Spinal cord (tissue), 9 donors: ENCODE measurements at regions not wholly inside any gene's neighbourhood (a gene's known extent, or its start where the extent isn't known, plus 50 kb on each side); places are given as distances from the start of the nearest gene placed in this dataset.
A peak's percentile ranks its signal among the peaks of the same experiment; 100 is the strongest.

Source experiments
- DNase-seq, 6 donors: peaks; one replicate each; pipeline versions ENCODE4 v3.0.0 to v3.0.0-alpha.2; 2013 to 2015; ENCODE audit warnings: low spot score in 6 of 6, low read depth in 4 of 6
- H3K27ac ChIP-seq: one replicate; pipeline ENCODE4 v1.5.1; 2013; ENCODE audit warnings: low read depth, low read length, control low read depth
- H3K27me3 ChIP-seq: one replicate; pipeline ENCODE4 v1.6.1; 2013; ENCODE audit warnings: low read length; ENCODE audit not compliant: control insufficient read depth, insufficient read depth
- H3K36me3 ChIP-seq: one replicate; pipeline ENCODE4 v1.6.1; 2013; ENCODE audit warnings: low read length; ENCODE audit not compliant: control insufficient read depth, insufficient read depth
- H3K4me1 ChIP-seq: one replicate; pipeline ENCODE4 v1.6.1; 2013; ENCODE audit warnings: low read length; ENCODE audit not compliant: control insufficient read depth, insufficient read depth
- H3K4me3 ChIP-seq: one replicate; pipeline ENCODE4 v1.5.1; 2013; ENCODE audit warnings: low read depth, low read length, control low read depth
- H3K9me3 ChIP-seq: one replicate; pipeline ENCODE4 v1.6.1; 2013; ENCODE audit warnings: low read length; ENCODE audit not compliant: control insufficient read depth, insufficient read depth
- WGBS: methylation state at CpG from one replicate; pipeline ENCODE4 v1.1.5; 2013; ENCODE audit warnings: missing lambda C conversion rate; ENCODE audit not compliant: insufficient coverage; 5-methylcytosine and 5-hydroxymethylcytosine counted together
- donor health status: healthy.

DNA sequence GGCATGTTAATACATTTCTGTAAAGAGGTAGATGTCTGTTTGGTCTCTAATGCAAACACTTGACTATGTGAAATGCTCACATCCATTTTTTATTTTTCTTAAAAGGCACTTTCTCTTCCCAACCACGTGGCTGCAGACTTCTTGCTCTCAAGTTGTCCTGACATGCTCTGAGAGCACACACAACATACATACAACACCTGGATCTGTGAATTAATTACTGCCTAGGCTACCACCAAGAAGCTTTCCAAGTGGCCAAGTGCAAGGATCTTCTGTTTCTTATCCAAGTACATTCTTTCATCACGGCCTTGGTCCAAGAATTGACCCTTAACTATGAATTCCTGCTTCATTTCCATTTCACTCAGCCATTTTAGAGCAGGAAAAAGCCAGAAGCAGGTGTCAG, 110.8 kb downstream of the SPRY1 start:
- Histone ChIP-seq H3K4me3 (no peak overlapping the region), H3K4me1 (peaks cover 16% of the 10 kb centered on the region), H3K27me3 (no peaks in the 10 kb centered on the region), H3K9me3 (peaks cover 1% of the 10 kb centered on the region), H3K36me3 (no peaks in the 10 kb centered on the region), H3K27ac (no peak overlapping the region)
- DNase-seq = no peak
- 53% methylated on average over 1 of the region's 2 CpGs for WGBS

DNA sequence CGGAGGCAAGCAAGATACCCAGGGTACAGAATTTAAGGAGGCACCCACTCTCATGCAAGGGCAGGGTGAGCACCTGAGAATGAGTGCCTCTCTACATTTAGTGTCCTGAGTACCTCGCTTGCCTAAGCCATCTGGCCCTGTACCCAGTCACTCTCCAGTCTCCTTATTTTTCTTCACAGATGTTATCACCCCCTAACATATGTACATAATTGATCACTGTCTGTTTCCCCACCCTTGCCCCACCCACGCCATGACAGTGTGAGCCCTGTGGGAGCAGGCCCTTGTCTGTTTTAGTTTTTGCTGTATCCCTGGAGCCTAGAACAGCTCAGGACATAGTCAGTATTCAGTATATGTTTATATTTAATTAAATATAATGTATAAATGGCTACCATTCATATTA, 113.6 kb downstream of the SPRY1 start:
- Histone ChIP-seq H3K36me3 (no peaks in the 10 kb centered on the region), H3K9me3 (peaks cover 1% of the 10 kb centered on the region), H3K27me3 (no peaks in the 10 kb centered on the region), H3K4me1 (peaks cover 13% of the 10 kb centered on the region), H3K27ac (no peak overlapping the region), H3K4me3 (no peak overlapping the region)
- DNase-seq = no peak
- 89% methylated on average over 2 of the region's 3 CpGs for WGBS

DNA sequence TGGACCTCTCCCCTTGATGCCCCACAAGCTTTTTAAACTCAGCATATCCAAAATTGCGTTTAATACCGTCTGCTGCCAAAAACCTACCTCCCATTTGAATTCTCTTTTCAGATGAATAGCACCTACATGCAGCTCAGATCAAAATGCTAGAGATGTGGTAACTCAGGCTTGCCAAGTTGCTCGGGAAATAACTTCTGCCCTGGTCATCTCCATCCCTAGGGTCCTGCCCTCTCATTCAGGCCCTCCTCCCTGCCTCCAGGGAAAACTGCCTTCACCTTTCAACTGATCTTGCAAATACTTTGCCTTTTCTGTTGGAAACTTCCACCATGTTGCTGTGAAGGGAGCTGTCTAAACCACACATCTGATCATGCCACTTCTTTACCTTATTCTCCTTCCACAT, 114.1 kb downstream of the SPRY1 start:
- Histone ChIP-seq H3K27ac (no peak overlapping the region), H3K9me3 (peaks cover 1% of the 10 kb centered on the region), H3K4me3 (no peak overlapping the region), H3K27me3 (no peaks in the 10 kb centered on the region), H3K4me1 (peaks cover 11% of the 10 kb centered on the region), H3K36me3 (no peaks in the 10 kb centered on the region)
- DNase-seq = no peak
- 78% methylated on average over 3 of the region's 3 CpGs for WGBS

DNA sequence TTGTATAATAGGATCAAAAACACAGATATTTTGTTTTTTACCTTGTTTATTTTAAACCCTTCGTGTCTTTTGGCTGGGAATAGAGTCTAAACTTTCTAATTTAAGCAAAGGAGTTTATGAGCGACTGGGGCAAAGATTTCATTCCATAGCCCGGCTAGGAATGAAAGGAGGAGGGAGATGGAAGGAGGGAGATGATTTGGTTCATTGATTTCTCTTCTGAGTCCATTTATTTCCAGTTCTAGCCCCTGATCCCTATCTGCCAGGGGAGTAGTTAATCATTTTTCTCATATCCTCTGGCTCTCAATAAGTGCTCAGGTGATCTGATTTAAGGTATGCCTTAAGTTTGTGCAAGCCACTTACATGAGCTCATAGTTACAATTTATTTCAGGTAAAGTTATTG, 120.0 kb downstream of the SPRY1 start:
- WGBS = 72% methylated on average over 2 of the region's 3 CpGs
- H3K27me3 ChIP-seq = no peaks in the 10 kb centered on the region
- no peaks in the 10 kb centered on the region for H3K4me1 ChIP-seq
- no peak overlapping the region for H3K27ac ChIP-seq
- no peak overlapping the region for H3K4me3 ChIP-seq
- no peaks in the 10 kb centered on the region for H3K9me3 ChIP-seq
- peak in 1 of 6 donors; percentile 36 for DNase-seq
- no peaks in the 10 kb centered on the region for H3K36me3 ChIP-seq

DNA sequence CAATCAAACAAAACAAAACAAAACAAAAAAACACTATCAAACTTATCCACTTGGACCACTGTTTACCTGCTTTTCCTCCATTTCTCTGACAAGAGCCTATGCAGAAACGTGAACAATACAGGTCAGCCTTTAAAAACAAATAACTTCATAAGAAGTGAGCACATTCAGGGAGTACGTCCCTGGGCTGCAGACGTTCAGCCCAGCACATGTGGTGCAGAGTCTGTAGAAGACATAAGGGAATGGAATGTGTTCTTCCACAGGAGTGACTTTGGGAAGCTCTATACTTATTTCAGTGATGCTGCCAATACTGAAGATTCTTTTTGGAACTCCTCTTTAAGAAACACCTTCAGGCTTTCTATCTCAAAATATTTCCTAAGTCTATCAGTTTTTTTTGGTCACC, 120.6 kb downstream of the SPRY1 start:
- no peak for DNase-seq
- no CpG with 5 or more reads among the region's 3 CpGs for WGBS
- H3K27me3 ChIP-seq = no peaks in the 10 kb centered on the region
- no peaks in the 10 kb centered on the region for H3K4me1 ChIP-seq
- no peaks in the 10 kb centered on the region for H3K36me3 ChIP-seq
- H3K9me3 ChIP-seq = no peaks in the 10 kb centered on the region
- H3K27ac ChIP-seq = no peak overlapping the region
- H3K4me3 ChIP-seq = no peak overlapping the region

DNA sequence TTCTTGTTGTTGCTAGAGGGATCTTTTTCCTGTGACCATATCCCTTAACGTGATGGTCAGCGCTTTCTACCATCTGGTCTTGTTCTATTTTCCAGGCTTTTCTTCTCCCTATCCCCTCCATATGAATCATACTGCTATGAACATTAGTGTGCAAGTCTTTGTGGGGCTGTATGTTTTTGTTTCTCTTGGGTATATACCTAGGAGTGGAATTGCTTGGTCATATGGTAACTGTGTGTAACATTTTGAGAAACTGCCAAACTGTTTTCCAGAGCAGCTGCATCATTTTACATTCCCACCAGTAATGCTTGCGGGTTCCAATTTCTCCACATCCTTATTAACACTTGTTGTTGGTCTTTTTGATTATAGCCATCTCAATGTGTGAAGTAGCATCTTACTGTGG, 121.4 kb downstream of the SPRY1 start:
- WGBS = no CpG with 5 or more reads among the region's 3 CpGs

DNA sequence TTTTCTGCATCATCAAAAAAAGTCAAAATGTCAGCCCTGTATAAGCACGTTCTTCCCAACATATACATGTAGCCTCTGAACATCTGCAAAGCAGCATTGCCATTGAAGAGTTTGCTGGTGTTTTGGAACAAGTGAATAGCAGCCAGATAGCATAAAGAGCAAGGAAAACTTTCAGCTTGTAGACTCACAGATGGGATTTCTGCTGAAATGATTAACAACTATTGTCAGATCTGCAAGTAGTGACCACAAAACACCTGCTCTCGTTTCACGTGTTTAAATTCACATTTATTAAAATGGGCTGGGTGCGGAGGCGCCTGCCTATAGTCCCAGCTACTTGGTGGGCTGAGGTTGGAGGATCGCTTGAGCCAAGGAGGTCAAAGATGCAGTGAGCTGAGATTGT, 123.7 kb downstream of the SPRY1 start:
- no peaks in the 10 kb centered on the region for H3K4me1 ChIP-seq
- H3K27ac ChIP-seq = no peak overlapping the region
- DNase-seq = no peak
- no peaks in the 10 kb centered on the region for H3K36me3 ChIP-seq
- no peaks in the 10 kb centered on the region for H3K9me3 ChIP-seq
- no peaks in the 10 kb centered on the region for H3K27me3 ChIP-seq
- H3K4me3 ChIP-seq = no peak overlapping the region
- WGBS = no CpG with 5 or more reads among the region's 6 CpGs

More for the DNA sequence above, 121.4 kb downstream of the SPRY1 start:
- H3K4me3 ChIP-seq = no peak overlapping the region
- H3K27me3 ChIP-seq = no peaks in the 10 kb centered on the region
- no peaks in the 10 kb centered on the region for H3K36me3 ChIP-seq
- DNase-seq = no peak
- no peaks in the 10 kb centered on the region for H3K4me1 ChIP-seq
- H3K27ac ChIP-seq = no peak overlapping the region
- H3K9me3 ChIP-seq = no peaks in the 10 kb centered on the region

DNA sequence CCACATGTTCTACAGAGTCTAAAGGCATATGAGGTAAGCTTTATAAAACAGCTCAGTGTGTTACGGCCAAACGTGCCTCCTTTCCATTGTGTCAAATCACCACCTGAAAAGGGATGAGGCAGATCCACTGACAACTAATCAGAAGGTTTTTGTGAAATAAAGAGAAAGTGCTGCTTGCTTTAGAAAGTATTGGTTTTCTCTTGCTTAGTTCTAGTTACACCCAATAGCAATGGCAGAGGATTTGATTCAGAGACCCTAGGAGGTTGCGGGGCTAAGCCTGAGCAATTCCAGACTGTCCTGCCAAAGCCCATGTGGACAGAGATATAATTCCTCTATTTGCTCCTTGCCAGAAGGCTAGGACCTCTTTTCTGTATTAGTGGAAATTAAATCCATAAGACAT, 125.5 kb downstream of the SPRY1 start:
- H3K4me3 ChIP-seq = no peak overlapping the region
- no peaks in the 10 kb centered on the region for H3K4me1 ChIP-seq
- no peak for DNase-seq
- H3K36me3 ChIP-seq = no peaks in the 10 kb centered on the region
- no peaks in the 10 kb centered on the region for H3K9me3 ChIP-seq
- WGBS = no CpG with 5 or more reads among the region's 3 CpGs
- no peak overlapping the region for H3K27ac ChIP-seq
- no peaks in the 10 kb centered on the region for H3K27me3 ChIP-seq

DNA sequence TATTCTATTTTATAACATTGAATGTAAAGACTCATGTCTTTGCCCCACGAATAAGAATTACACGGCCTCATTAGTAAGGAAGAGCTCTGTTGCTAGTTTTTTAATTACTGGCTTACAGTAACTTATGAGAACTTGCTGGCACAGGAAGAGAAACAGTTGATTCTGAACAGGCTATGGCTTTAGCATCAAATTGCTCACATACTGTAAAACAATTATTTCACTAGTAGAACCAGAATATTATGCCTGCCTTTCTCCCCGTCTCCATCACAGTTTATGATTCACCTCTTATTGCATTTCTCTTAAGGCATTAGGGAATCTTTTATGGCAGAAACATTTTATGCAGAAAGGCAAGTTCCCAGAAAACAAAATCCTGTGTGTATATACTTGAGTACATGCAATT, 126.1 kb downstream of the SPRY1 start:
- no peaks in the 10 kb centered on the region for H3K27me3 ChIP-seq
- H3K9me3 ChIP-seq = no peaks in the 10 kb centered on the region
- H3K4me3 ChIP-seq = no peak overlapping the region
- DNase-seq = no peak
- no peak overlapping the region for H3K27ac ChIP-seq
- H3K36me3 ChIP-seq = no peaks in the 10 kb centered on the region
- no peaks in the 10 kb centered on the region for H3K4me1 ChIP-seq
- WGBS = no CpG with 5 or more reads among the region's 3 CpGs

DNA sequence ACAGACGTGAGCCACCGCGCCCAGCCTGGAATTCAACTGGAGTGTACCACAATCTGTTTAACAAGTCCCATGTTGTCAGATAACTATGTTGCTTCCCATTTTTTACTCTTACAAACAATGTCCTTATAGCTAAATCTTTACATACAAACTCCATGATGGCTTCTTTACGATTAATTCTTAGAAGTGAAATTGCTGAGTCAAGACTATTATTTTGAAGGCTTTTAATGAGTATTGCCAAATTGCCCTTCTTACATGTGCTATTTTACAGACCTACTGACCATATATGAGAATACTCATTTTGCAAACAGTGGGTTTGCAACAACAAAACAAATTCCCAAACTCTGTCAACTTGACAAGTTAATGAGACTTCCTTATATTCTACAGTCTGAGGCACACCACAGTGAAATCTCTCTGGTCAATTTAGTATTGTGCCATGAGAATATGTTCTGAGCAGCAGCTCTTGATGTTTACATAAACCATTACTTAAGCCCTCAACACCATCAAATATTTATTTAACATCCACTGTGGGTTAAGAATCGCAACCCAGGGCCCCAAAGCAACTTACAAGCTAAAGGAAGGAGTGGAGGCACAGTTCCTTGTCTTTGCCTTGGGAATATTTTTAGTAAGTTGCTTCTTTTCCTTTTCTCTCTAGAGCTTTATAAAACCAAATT, 128.5 kb downstream of the SPRY1 start:
- no peaks in the 10 kb centered on the region for H3K9me3 ChIP-seq
- H3K4me1 ChIP-seq = no peaks in the 10 kb centered on the region
- no peak for DNase-seq
- H3K27me3 ChIP-seq = no peaks in the 10 kb centered on the region
- 97% methylated on average over 3 of the region's 5 CpGs for WGBS
- no peak overlapping the region for H3K4me3 ChIP-seq
- no peak overlapping the region for H3K27ac ChIP-seq
- no peaks in the 10 kb centered on the region for H3K36me3 ChIP-seq
